H1 (cell line): ENCODE measurements at regions not wholly inside any gene's neighbourhood (a gene's known extent, or its start where the extent isn't known, plus 50 kb on each side); places are given as distances from the start of the nearest gene placed in this dataset.

Source experiments
- CEBPB ChIP-seq: IDR thresholded peaks from 2 replicates; pipeline ENCODE4 v1.6.1; 2012; ENCODE audit warnings: low read depth, low read length
- EGR1 ChIP-seq: IDR thresholded peaks from 2 replicates; pipeline ENCODE4 v1.6.1; 2011; ENCODE audit warnings: low read depth, low read length, borderline replicate concordance
- EZH2 ChIP-seq: fragments of 200-600 bp; sonication (generic); IDR thresholded peaks from 2 replicates; pipeline ENCODE4 v1.7.1; 2012; ENCODE audit warnings: low read depth, mild to moderate bottlenecking, moderate library complexity, low read length, inconsistent platforms; ENCODE audit not compliant: severe bottlenecking
- POU5F1 ChIP-seq: IDR thresholded peaks from 2 replicates; pipeline ENCODE4 v1.6.1; 2011; ENCODE audit warnings: low read depth, mild to moderate bottlenecking, low read length, moderate library complexity
- TF ChIP-seq, protein P1 (sequence below): fragments of 300-600 bp; sonication (generic); IDR thresholded peaks from 2 replicates; pipeline ENCODE4 v1.7.1; 2012; ENCODE audit warnings: low read length, moderate library complexity, mild to moderate bottlenecking, inconsistent platforms; ENCODE audit not compliant: insufficient replicate concordance
- TF ChIP-seq, protein P2 (sequence below): IDR thresholded peaks from 2 replicates; pipeline ENCODE4 v1.6.1; 2012; ENCODE audit warnings: inconsistent platforms
- TF ChIP-seq, protein P3 (sequence below): IDR thresholded peaks from 2 replicates; pipeline ENCODE4 v1.6.1; 2012; ENCODE audit warnings: low read length, inconsistent platforms

DNA sequence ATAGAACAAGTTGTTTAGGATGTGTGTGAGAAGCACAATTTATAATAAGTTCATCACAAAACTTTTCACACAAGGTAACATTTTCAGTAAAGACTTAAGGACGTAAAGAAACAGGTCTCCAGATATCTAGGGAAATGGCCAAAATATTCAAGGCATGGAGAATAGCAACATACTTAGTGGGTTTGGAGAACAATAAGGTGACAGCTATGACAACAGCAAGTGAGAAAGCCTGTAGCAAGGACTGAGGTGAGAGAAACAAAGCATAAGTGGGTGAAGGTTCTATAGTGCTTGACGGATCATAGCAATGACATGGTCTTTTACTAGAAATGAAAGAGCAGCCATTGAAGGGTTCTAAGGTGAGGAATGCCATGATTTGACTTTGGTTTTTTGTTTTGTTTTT is 1337.3 kb downstream of the PCDH18 start (continued):
- TF ChIP-seq, protein P1, sequence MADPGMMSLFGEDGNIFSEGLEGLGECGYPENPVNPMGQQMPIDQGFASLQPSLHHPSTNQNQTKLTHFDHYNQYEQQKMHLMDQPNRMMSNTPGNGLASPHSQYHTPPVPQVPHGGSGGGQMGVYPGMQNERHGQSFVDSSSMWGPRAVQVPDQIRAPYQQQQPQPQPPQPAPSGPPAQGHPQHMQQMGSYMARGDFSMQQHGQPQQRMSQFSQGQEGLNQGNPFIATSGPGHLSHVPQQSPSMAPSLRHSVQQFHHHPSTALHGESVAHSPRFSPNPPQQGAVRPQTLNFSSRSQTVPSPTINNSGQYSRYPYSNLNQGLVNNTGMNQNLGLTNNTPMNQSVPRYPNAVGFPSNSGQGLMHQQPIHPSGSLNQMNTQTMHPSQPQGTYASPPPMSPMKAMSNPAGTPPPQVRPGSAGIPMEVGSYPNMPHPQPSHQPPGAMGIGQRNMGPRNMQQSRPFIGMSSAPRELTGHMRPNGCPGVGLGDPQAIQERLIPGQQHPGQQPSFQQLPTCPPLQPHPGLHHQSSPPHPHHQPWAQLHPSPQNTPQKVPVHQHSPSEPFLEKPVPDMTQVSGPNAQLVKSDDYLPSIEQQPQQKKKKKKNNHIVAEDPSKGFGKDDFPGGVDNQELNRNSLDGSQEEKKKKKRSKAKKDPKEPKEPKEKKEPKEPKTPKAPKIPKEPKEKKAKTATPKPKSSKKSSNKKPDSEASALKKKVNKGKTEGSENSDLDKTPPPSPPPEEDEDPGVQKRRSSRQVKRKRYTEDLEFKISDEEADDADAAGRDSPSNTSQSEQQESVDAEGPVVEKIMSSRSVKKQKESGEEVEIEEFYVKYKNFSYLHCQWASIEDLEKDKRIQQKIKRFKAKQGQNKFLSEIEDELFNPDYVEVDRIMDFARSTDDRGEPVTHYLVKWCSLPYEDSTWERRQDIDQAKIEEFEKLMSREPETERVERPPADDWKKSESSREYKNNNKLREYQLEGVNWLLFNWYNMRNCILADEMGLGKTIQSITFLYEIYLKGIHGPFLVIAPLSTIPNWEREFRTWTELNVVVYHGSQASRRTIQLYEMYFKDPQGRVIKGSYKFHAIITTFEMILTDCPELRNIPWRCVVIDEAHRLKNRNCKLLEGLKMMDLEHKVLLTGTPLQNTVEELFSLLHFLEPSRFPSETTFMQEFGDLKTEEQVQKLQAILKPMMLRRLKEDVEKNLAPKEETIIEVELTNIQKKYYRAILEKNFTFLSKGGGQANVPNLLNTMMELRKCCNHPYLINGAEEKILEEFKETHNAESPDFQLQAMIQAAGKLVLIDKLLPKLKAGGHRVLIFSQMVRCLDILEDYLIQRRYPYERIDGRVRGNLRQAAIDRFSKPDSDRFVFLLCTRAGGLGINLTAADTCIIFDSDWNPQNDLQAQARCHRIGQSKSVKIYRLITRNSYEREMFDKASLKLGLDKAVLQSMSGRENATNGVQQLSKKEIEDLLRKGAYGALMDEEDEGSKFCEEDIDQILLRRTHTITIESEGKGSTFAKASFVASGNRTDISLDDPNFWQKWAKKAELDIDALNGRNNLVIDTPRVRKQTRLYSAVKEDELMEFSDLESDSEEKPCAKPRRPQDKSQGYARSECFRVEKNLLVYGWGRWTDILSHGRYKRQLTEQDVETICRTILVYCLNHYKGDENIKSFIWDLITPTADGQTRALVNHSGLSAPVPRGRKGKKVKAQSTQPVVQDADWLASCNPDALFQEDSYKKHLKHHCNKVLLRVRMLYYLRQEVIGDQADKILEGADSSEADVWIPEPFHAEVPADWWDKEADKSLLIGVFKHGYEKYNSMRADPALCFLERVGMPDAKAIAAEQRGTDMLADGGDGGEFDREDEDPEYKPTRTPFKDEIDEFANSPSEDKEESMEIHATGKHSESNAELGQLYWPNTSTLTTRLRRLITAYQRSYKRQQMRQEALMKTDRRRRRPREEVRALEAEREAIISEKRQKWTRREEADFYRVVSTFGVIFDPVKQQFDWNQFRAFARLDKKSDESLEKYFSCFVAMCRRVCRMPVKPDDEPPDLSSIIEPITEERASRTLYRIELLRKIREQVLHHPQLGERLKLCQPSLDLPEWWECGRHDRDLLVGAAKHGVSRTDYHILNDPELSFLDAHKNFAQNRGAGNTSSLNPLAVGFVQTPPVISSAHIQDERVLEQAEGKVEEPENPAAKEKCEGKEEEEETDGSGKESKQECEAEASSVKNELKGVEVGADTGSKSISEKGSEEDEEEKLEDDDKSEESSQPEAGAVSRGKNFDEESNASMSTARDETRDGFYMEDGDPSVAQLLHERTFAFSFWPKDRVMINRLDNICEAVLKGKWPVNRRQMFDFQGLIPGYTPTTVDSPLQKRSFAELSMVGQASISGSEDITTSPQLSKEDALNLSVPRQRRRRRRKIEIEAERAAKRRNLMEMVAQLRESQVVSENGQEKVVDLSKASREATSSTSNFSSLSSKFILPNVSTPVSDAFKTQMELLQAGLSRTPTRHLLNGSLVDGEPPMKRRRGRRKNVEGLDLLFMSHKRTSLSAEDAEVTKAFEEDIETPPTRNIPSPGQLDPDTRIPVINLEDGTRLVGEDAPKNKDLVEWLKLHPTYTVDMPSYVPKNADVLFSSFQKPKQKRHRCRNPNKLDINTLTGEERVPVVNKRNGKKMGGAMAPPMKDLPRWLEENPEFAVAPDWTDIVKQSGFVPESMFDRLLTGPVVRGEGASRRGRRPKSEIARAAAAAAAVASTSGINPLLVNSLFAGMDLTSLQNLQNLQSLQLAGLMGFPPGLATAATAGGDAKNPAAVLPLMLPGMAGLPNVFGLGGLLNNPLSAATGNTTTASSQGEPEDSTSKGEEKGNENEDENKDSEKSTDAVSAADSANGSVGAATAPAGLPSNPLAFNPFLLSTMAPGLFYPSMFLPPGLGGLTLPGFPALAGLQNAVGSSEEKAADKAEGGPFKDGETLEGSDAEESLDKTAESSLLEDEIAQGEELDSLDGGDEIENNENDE: no peak
- TF ChIP-seq, protein P2, sequence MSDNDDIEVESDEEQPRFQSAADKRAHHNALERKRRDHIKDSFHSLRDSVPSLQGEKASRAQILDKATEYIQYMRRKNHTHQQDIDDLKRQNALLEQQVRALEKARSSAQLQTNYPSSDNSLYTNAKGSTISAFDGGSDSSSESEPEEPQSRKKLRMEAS: no peak
- TF ChIP-seq EGR1 (no peak), EZH2 (no peak), CEBPB (no peak), POU5F1 (no peak)
- TF ChIP-seq, protein P3, sequence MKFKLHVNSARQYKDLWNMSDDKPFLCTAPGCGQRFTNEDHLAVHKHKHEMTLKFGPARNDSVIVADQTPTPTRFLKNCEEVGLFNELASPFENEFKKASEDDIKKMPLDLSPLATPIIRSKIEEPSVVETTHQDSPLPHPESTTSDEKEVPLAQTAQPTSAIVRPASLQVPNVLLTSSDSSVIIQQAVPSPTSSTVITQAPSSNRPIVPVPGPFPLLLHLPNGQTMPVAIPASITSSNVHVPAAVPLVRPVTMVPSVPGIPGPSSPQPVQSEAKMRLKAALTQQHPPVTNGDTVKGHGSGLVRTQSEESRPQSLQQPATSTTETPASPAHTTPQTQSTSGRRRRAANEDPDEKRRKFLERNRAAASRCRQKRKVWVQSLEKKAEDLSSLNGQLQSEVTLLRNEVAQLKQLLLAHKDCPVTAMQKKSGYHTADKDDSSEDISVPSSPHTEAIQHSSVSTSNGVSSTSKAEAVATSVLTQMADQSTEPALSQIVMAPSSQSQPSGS: no peak
